Activated CD4-positive, CD25-positive, alpha-beta regulatory T cell treated with anti-CD3 and anti-CD28 coated beads, Interleukin-2, amount 50 U/mL, for 72 hours (primary cell): ENCODE measurements at regions not wholly inside any gene's neighbourhood (a gene's known extent, or its start where the extent isn't known, plus 50 kb on each side); places are given as distances from the start of the nearest gene placed in this dataset.

Experiments
- DNase-seq: peaks from one replicate; pipeline ENCODE4 v3.0.0; 2021

DNA sequence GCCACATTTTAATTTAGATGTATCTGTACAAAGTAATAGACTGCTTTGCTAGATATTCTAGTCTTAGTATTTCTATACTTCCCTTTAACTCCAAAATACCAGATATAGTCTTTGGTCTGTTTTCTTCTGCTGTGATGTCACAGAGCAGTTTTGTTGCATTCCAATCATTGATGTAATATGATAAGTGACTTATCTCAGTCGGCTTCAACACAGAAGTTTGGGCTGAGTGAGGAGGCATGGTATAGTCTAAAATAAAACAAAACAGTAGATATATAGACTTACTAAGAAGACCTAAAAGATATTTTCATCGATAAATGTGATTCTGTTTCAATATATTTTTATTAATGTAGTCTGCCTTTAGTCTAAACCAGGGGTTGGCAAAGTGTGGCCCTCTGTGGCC, 169.9 kb downstream of the DCK start:
- no peak for DNase-seq

DNA sequence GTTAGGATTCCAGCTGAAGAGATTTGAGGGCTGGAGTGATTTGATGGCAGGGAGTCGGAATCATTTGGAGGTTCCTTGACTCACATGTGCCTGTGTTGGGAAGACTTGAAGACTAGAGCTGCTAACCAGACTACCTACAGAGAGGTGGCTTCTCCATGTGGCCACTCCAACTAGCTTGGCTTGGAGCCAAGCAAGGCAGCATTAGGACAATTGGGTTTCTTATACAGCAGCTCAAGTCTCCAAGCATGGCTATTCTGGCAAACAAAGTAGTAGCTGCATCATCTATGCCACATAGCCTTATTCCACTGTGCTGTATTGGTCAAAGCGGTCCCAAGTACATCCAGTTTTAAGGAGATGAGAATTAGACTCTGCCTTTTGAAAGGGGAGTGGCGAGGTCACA, 171.7 kb upstream of the SLC4A4 start:
- no peak for DNase-seq

DNA sequence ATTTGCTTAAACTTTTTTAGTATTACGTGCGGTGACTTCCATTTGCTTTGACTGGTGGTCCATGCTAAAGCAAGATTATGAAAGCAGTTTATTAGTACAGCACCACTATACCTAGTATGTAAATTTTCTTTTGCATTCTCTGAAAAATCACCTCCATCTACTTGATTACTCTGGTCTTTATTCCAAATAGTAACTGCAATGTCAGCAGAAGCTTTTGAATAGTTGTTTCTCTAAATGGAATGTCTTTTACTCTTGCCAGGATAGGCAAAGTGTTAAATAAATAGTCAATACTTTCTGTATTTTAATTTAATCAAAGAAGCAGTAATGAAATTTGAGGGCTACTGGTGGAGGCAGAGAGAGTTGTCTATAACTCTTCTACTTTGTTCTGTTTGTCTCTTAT, 167.2 kb upstream of the SLC4A4 start:
- DNase-seq = no peak

DNA sequence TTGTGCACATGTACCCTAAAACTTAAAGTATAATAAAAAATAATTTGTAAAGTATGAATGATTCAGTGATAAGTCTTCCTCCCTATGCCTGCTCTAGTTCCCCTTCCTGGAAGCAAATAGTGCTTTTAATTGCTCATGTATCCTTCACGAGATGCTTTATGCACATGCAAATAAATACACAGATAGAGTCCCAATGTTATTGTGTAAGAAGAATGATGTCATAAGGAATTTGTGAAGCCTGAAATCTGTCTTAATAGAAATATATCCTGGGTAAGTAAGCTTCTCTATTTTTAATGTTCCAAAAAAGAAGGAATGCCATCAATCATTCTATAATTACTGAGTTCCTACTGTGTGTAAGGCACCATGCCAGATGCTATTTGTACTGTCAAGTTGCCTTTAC, 157.5 kb upstream of the SLC4A4 start:
- DNase-seq = no peak

DNA sequence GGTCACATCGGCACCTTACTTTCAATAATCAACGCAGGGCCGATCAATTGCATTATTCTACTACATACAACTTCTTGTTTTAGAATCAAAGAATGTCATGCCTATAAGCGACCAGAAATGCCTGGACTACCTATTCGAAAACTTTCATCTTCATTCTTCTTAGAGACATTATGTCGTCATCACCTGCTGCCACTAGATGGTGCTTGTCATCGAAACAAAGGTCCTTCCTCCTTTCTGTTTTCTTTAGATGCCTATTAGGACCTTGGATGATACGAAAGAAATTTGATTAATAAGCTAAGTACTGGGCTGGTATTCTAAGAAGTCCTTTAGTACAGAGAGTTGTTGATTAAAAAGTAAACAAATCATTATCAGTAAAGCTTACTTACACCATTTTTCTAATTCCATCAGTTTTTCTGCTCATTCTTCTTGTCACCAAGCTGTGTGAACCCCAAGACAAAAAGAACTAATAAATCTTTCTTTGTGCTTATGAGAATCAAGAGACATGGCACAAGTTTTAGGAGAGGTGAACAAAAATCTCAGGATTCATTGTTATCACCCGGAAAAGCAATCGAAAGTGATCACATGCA, 154.5 kb upstream of the SLC4A4 start:
- no peak for DNase-seq

DNA sequence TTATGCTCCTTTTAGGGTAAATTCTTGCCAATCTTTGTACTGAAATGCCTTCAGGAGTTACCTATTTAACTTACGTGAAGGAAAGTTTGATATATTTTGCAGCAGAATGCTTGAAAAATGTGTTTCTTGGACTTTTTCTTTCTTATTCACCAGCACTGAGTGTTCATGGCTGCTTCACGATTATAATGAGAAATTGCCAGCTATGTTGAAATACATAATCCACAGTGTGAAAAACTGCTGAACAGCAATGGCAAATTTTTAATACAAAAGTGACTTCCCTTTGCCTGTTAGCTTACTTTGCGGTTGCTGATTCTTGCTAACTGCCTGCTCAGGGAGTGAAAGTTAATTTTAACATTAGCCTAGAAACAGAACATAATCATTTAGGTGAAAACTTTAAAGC, 153.8 kb upstream of the SLC4A4 start:
- DNase-seq = no peak

DNA sequence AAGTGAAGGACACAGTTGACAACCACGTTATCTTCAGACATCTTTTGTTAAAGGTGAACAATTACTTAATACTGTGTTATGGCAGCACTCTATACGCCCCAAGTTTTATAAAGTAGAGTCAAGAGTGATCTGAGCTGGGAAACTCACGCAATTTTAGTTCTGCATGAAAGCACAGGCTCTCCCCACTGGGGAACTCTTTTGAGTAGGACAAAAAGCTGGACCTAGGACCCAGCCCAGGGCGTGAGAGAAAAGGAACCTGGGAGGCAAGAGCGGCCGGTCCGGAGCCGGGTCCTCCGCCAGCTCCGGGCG, 152.6 kb upstream of the SLC4A4 start:
- no peak for DNase-seq

DNA sequence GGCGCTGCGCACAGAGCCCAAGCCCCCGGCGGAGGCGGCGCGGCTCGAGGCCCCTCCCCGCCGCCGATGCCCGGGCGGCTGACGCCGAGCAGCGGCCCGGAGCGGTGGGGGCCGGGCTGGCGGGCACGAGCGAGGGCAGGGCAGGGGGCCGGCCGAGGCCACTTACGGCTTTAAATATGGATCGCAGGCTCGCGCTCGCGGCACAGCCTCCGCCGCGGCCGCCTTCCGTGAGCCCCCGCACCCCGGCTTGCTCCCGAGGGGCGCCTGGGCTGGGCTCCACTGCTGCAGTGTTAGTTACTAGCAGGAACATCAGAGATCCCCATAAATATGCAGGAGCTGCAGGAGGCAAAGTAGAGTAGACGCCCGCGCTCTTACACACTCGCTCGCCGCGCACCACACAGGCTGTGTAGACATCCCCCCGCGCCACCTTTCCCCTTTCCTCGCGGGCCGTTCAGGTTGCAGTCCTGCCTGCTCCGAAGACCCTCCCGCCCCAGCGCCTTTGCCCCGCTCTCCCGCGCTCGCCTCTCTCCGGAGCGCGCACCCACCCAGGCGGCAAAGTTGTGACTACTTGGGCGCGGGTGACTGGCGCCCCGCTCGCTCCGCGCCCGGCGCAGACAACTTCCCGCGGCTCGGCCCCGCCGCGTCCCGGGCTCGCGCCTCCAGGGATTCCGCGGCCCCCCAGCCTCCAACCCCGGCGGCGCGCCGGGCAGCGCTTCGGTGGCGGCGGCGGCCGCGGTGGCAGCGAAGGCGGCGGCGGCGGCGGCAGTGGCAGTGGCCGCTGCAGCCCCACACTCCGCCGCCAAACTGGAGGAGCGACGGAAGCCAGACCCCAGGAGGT, 152.0 kb upstream of the SLC4A4 start:
- DNase-seq = peak; percentile 31

DNA sequence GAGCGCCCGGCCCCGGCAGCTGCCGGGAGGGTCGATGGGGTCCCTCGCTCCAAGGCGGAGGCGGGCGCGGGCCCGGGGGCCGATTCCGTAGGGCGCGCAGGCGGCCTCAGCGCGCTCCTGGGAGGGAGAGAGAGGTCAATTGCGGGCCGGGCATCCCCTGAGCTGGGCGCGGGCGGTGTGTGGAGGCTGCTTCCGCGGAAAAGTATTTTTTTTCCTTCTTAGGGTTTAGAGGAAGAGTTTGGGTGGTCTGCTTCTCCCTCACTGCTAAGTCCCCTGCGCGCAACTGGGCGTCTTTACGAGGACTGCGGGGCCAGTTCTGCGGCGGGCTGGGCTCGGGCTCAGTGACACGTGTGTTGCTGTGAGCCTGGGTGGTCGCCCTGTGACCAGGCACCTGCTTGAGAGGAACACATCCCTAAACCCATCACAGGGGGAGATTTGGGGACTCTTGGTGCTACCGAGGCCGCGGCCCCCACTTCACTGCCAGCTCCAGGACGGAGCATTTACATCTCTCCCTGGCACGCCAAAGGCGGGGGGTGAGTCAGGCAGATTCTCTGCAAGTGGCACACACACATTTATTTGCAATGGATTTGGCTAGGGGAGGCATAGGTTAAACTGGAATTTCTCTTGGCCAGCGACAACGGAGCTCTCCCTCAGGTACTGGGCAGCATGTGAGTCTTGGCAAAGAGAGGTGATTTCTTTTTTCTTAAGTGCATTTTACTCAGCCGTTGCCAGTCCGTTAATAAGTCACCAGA, 151.2 kb upstream of the SLC4A4 start:
- peak; percentile 32 for DNase-seq

DNA sequence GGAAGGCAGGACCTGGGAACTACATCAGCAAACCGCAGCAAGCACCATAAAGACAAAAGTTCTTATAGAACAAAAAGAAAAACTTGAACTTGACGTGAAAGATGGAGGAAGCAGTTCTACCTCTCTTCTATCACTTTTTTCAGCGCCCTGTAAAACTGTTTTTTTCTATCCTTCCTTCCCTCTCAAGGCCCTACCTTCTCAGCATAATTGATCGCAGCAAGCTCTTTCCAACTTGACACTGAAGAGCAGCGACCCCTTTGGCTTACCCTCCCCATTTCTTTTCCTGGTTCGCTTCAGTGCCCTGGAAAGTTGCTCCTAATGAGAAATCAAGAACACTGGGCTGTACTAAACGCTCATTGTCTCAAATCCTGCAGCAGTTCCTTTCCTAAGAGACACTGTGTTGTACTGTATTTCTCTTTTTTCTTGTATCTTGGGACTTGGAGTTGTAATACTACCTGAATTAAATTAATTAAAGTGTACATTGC, 150.6 kb upstream of the SLC4A4 start:
- no peak for DNase-seq

DNA sequence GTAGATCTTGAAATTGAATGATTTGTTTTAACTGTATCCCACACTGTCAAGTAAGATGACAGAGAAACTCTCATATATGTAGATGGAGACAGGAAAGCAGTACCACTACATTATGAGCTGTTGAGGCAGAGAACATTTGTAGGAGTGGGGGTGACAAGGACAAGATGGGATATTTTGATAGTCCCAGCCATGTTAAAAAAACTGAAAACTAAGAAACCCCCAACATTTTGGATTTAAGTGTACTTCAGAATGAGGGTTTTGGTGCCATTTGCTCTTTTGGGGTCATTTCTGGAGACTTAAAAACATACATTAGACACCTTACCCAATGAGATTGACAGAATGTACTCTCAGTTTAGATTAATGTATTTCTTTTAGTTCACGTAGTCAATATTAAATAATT, 149.9 kb upstream of the SLC4A4 start:
- DNase-seq = no peak

DNA sequence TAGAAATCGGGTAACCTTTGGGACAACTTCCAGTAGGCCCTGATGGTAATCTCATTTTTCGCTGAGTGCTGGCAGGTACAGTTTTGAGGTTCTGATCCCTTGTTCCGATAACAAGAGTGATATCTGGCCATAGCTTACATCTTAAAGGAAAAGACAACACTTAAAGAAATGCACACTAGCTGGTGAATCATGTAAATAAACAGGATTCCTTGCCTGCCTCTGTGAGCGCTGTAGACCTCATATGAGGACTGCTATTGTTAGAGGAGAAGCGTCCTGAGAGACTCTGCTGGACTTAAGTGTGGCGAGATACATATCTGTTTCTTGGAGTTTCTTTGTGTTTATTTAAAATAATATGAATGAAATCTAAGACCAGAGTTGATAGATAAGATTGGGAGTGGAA, 149.3 kb upstream of the SLC4A4 start:
- DNase-seq = no peak

DNA sequence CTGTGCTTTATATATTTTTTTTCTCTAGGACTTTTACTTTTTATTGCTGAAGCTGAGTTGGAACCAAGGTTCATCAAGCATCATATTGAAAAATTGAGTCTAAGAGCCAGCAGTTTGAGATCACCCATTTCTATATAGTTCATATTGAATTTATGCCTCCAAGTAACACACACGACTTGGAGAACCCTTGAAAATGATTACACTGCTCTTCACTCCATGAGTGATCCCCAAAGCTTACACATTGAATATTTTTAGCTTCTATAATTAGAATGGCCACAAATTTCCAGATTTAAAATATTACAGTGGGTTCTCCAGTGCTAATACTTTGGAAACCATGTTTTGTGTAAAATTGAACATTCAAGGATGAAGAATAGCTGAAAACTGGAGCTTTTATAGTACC, 144.4 kb upstream of the SLC4A4 start:
- no peak for DNase-seq

DNA sequence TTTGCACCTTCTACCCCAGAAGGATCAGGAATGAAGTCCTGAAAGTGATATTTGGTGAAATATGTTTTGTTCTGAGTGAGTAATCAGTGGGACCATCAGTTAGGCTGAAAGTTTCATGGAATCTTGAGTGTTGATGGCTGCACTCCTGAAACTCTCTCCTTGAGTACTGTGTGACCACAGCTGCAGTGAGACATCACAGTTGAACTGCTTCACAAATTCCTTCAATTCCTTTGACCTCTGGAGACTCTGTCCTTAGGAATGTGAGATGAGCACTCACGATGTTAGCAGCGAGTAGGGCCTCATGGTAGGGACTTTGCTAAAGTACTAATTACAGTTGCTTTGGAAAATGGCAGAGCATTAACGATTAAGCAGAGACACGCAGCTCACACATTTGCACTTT, 142.9 kb upstream of the SLC4A4 start:
- DNase-seq = no peak

DNA sequence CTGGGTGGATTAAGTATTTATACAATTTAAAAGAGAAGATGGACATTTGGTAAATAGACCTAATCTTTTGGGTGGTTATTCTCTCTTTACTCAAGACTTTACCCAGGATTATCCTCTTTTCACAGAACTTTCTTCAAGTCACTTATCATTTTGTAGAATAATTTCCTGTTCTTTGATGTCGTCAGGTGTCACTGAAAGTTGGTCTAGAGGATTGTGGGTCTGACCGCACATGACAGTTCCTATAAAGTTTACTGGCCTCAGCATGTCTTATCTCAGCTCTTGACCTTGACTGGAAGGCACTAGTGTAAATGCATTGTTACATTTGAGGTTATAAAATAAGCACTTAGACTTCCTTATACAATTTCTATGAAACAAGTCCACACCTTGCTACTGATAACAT, 139.9 kb upstream of the SLC4A4 start:
- no peak for DNase-seq

DNA sequence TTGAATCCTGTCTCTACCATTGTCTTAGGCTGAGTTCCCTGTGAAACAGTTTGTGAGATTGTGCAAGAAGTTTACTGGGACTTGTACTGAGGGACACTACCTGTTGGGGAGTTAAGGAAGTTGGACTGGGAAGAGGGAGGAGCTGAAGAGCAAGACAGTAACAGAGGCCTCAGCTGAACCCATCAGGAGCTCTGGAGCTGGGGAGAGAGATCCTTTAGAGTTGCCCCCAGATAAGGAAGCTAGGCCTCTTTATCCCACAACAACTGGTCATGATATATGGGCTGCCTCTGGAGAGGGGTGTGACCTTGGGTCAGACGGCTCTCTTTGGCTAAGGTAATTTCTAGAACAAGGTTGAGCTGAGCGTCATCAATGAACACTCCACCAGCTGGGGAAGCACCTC, 137.8 kb upstream of the SLC4A4 start:
- DNase-seq = no peak

DNA sequence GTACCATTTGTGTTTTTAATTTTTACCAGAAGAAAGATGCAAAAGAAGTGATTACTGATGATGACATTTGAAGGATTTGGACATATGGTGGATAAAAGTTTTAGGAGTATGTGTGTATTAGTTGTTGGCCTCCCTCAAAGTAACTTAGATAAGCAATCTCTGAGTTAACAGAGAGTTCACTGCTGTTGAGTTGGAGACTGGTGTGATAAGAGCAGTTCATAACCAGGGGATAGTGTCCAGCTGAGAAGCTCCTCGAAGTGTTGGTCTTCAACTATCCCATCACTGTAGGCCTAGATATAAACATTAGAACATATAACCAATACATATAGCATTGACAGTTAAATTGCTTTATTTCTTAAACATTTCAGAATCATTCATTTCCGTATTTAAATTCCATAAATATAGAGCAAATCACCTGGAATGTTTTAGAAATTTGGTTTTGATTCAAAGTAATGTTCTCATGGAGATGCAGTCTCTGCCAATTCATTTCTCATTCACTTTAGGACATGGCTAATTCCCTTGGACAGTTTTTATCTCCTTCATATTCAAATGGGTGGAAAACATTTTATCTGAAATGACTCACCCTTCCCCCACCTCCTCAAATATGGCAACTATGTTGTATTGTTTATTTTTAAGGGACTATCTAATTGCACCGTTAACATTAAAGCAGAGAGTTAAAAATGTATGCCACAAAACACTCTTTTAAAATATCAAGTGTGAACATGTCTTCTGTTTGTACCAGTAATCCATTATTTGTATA, 136.8 kb upstream of the SLC4A4 start:
- DNase-seq = no peak

DNA sequence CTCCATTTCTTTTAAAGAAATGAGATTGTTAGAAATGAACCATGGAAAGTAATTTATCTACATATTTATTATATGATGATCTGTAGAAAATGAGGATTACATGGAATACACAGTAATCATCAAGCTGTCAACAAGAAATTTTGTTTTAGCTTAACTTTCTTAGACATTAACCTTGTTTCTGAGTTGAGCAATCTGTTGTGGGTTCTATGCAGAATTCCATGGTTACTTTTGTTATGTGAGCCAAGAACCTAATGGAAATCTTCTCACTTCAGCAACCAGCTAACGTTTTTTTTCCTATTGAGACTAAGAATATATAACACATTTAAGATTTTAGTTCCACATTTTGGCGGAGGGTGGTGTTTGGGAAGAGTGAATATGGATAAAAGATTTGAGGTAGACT, 136.1 kb upstream of the SLC4A4 start:
- no peak for DNase-seq

DNA sequence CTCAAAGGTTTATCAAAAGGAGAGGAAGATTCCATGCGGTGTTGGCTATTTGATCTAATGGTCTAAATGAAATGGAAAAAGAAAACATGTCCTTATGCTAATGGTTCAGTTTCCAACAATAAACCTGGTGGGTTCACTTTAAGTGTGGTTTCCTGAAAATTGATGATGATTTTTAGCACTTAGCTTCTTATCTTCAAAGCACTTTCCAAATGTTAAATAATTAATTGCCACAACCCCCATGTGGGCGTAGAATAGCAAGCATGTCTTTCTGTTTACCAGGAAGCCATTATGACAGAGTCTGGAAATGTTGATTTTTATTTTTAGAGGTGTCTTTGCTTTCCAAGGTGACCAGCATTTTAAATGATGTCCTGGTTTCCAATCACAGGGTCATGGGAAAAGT, 134.8 kb upstream of the SLC4A4 start:
- DNase-seq = no peak

DNA sequence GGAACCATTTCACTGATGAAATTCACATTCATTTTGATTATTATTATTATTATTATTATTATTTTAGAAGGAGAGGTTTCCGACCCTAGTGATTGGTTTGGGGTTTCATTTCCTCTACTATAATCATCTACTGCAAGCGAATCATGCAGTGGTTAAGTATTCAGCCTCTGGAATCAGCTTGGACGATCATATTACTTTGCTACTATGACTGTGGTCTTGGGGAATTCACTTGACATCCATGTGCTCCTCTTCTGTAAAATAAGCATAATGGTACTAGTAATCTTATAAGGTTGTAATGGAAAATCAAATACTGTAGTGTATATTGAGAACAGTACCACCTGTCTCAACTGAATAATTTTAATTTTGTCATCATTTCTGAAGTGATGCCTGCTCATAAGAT, 132.1 kb upstream of the SLC4A4 start:
- DNase-seq = no peak

DNA sequence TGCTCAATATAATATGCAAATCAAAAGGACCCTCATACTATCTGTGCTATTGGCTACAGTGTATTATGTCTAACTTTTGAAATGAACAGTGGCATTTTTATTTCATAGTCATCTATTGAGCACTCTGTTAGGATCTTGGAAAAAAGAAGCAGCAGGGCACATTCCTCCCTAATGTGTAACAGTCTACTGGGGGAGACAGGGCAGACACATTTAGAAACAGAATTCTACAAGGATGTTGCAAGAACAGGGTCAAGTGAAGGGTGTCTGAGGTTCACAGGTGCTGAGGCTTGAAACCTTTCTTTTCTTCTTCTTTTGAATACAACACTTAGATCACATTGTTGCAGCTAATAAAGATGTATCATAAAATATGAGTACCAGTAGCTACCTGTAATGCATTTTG, 129.7 kb upstream of the SLC4A4 start:
- DNase-seq = no peak

DNA sequence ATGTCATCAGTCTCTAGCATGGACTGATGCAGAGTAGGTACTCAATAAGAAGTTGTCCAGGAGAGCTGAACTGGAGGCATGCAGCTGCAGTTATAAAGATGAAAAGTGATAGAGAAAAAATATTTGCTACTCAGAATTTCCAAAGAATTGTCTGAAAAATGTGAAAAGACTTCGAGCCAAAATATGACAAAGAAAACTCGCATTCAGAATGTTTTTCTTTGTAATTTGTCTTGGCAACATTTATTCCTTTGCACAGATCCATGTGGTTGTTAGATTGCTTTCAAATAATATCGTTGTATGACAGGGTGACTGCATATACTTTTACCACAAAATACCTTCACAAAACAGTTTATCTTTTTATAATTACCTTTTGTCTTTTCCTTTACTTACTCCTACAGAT, 128.0 kb upstream of the SLC4A4 start:
- DNase-seq = no peak

DNA sequence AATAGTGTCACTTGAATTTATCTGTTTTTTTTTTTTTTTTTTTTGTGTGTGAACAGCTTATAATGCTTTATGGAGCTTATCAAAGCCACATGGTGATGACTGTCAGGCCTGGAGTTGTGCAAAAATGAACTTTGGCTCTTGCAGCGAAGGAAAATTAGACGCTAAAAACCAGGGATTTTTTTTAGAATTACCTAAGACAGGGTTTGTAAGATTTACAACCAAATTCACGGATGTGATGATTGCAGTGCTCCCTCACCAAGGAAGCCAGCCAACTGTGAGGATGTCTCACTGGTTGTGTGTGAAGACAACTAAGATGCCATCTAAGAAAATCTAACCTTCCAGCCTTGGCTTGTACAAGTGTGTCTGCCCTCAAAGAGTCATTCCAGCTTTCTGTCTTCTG, 127.1 kb upstream of the SLC4A4 start:
- no peak for DNase-seq

DNA sequence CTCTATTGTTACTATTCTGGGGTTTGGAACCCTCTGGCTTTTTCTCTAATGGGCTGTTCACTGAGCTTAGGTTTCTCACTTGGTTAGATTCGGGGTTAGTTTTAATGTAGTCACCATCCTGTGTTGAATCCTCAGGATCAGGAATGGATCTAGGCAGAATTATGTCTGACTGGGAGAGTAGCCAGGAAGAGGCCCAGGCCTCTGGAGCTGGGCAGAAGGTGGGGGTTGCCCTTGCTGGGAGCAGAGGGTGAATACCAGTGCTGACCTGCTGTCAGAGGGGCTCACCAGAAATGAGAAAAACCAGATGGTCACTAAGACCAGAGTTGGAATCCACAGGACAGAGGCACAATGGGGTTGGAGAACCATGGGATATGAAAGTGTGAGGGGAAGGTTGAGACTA, 126.6 kb upstream of the SLC4A4 start:
- DNase-seq = no peak
